HUDEP-2 (cell line): ENCODE measurements at regions not wholly inside any gene's neighbourhood (a gene's known extent, or its start where the extent isn't known, plus 50 kb on each side); places are given as distances from the start of the nearest gene placed in this dataset.

Experiments used
- DNase-seq, 76 experiments: peaks; one replicate each; lab custom pipeline; 2025; ENCODE audit not compliant: unreplicated experiment in 76 of 76; lab: John Stamatoyannopoulos, UW

DNA sequence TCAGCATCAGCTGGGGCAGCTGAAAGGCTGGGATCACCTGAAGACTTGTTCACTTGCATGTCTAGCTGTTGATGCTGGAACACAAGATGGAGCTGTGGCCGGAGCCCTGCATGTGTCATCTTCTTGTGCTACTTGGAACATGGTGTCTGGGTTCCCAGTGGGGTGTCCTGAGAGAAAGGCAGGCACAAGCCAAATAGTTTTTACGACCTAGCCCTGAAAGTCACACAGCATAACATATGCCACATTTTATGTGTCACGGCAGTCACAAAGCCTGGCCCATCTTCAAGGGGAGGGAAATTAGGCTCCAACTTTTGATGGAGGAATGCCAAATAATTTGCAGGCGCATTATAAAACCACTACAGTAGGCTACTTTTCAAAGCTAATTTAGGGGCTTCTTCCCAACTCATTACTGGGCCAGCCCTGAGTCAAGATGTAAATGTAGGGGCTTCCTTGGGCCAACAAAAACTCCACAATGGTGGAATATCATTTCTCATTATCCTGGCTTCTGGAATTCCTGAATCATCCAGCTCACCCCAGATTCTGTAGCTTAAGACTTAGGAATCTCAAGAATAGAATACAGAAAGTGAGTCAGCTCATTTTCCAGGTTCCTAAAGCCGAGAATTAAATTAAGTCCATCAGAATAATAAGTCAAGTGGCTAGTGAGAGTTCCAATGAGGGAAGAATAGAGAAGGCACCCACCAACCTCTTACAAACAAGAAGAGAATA is 543.0 kb downstream of the TNS1 start:
- DNase-seq = no peak

DNA sequence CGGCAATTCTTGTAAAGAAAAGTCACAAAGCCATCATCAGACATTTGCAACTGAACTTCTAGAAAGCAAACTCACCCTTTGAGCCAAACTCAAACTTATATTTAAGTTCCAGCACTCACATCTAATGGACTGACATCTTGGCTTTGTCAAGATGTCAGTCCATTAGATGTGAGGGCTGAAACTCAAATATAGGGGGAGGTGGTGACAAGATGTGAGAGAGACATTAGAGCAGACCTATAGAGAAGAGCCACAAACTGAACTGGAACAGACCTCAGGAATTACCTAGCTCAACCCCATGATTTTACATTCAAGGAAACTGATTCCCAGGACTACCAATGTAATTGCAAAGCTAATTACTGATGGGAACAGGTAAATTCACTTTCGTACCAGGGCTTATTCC is 543.8 kb downstream of the TNS1 start:
- no peak for DNase-seq

DNA sequence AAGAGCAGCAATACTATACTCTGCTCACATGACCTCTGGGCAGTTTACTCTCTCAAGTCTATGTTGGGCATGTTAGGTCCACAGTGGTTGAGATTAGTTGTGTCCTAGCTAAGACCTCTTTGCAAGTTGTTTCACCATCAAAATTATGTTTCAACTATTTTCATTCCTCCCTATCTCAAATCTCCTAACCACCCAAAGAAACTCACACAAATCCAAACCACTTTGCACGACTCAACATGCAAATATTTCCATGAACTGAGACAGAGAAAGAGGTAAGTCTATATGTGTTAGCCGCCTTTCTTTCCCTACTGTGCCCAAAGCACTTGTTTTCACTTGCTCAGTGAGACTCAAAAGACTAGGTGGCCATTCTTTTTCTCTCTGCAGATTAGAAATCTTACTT is 546.8 kb downstream of the TNS1 start:
- no peak for DNase-seq

DNA sequence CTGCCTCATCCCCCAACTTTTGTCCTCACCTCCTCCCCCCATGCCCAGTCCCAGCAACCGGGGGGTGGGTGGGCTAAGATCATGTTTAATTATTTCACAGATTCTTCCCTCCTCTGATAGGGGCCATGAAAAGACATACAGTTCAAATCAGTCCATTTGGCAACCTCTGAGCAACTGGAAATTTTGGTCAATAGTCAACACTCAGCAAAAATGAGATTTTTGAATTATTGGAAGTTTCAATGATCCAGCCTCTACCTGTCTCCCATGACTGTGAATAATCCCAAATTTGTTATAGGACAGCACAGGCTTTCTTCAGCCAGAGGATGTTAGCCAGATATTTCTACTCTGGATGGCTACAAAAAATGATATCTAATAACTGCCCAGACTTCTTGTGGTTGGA is 549.9 kb downstream of the TNS1 start:
- no peak for DNase-seq

DNA sequence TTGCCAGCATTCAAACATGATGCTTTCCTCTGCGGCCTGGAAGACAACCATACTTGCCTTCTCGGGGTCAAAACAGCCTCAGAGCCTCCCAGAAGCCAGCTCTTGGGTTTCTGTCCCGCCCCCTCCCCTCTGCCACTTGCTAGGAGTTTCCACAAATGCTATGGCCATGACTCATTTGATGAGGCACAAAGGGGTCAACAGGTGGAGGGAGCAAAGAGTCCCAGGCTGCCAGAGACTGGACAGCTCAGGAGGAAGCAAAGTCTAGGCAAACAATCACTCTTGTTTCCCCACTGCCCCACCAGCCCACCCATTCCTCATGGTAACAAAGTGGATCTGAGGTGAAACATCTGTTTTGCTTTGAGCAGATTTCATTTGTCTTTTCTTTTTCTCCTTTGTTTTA is 551.1 kb downstream of the TNS1 start:
- DNase-seq = no peak

DNA sequence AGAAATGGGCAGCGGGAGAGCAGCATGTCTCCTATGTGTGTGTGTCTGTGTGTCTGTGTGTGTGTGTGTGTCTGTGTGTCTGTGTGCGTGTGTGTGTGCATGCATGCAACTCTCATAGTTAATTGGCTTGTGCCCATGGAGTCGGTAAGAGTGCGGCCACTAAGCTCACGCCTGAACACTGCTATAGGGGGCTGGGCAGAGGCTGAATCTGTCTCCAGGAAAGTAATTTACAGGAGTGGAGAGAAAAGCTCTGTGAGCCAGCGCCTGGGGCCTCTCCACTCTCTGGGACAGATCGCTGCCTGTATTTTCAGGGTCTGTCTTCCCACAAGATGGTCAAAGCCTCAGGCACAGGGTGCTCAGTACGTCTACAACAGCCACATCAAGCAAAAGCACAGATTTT is 553.4 kb downstream of the TNS1 start:
- no peak for DNase-seq

DNA sequence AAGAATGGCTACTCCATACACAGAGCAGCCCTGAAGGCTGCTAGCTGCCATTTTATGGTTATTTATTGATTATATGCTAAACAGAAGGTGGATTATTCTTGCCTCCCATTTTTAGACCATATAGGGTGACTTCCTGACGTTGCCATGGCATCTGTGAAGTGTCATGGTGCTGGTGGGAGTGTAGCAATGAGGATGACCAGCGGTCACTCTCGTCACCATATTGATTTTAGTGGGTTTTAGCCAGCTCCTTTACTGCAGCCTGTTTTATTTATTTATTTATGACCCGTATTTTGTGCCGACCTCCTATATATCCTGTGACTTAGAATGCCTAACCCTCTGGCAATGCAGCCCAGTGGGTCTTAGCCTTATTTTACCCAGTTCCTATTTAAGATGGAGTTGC is 553.9 kb downstream of the TNS1 start:
- no peak for DNase-seq

DNA sequence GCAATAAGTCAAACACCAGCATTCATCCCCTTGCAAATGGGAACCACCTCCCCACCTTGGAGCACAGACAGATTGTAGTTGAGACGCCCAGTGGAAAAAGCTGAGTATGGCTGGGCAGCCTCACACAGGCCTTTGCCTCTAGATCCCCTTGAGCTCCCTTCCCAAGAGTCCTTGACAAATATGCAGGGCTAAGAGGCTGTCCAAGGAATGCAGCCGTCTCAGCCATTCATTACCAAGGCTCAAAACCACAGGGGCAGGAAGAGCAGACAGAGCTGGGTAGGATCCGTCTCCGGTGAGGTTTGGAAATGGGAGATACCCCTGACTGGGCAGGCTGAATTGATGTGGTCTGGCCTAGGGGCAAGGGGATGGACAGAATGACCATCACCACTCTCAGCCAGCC is 557.1 kb downstream of the TNS1 start:
- DNase-seq = no peak

DNA sequence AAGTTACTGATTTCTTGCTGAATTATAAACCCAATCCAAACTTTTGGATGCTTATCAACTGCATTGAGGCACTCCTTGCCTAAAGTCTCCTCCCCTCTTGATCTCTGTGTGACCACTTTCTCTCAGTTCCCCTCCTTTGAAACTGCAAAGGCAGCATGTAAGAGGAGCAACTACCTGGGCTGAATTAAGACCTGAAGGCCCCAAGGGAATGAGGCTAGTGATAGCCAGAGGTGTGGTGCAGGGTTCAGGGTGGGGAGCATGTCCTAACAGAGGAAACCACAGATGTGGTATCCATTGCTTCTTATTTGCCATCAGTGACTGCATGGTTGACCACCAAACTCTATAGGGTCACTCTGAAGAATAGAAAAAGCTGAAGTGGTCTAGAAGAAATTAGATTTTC is 557.9 kb downstream of the TNS1 start:
- DNase-seq = no peak

DNA sequence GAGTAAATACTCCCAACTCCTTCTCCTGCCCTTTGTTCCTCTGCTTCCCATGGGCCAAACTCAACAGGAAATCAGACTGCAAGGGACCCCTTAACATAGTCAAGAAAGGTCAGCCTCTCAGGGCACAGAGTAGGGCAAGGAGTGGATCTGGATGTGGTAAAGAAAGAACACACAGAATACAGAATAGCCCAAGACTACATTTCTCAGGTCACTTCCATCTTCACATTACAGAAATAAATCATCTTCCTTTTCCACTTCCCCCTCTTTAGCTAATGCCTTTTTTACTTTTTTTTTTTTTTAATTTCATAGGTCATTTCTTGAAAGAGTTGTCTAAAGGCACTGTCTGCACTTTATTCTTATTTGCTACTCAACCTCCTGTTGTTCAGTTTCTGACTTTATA is 558.3 kb downstream of the TNS1 start:
- DNase-seq = no peak

DNA sequence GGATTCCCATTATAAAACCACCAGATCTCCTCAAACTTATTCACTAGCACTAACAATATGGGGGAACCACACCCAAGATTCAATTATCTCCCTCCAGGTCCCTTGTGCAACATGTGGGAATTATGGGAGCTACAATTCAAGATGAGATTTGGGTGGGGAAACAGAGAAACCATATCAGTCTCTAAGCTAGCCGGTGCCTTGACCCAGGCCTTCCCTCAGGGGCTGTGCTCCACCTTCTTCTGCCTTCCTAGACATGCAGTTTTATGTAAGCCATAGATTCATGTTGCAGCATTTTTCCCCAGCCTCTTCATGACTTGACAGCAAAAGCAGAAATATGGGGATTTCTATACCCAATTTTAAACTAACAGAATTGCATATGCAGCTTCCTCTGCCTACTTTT is 559.2 kb downstream of the TNS1 start:
- DNase-seq = no peak

DNA sequence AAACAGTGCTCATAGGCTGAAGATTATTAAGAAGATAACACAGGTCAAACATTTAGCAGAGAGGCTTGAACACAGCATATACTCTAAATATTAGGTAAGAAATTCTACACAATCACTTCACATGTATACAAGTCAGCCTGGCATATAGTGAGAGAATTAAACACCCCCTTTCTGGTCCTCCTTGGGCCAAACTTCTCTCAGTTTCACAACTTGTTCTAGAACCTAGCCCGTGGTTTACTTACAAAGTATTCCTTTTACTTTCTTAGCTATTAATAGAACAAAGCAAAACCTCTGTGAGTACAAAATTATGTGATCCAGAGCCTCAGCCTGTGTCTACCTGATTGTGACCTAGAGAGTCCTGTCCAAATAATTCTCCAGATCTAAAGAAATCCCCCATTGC is 562.8 kb downstream of the TNS1 start:
- DNase-seq = no peak

DNA sequence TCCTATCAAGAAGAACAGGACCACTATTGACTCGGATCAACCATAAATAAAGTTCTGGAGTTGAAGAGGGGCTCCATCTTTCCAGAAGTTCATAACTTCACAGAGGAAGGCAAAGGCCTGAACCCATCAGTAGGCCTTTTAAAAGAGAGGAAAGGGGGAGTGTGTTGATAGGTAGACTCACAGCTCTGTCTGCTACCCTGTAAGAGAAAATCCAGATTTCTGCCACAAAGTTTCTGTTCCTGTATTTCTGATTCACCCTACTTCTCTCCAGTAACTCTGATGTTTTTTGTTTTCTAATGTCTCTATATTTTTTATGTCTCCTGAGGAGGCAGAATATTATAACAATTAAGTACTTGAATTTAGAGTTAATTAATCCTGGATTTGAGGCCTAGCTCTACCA is 564.0 kb downstream of the TNS1 start:
- DNase-seq = no peak

DNA sequence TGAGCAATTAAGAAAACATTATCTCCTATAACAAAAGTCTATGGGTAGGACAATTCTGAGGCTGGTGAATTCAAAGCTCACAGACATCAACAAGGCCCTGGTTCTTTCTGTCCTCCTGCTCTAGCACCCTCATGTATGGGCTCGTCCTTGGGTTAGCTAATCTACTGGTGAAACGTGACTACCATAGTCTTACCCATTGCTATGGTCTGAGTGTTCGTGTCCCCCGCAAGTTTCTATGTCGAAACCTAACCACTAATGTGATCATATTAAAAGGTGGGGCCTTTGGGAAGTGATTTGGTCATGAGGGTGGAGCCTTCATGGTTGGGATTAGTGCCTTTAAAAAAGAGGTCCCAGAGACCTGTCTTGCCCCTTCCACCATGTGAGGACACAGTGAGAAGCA is 564.7 kb downstream of the TNS1 start:
- DNase-seq = no peak

DNA sequence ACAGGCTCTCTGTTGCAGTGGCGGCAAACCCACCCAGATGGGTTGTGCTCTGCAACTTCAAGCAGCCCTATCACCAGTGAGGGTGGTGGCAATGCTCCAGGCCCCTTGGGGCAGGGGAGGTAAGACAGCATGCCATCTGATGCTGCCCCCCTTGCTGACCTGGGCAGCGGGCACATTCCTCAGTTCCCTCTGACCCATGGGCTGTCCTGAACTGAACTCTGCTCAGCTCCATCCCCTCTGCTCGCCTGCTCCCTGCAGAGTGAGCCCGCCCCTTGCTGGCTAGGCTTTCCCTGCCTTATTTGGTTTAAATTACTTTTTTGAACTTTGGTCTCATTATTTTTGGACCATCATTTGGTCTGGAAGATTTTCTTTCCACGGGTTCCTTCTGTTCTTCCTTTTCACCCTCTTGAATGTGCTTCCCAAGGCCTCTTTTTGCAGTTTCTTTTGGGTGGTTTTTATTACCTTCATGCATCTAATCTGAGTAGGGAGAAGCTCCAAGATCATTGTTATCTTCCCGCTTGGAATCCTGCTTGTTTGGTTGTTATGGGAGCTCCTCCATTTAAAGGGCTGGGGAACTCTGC is 565.4 kb downstream of the TNS1 start:
- DNase-seq = no peak

DNA sequence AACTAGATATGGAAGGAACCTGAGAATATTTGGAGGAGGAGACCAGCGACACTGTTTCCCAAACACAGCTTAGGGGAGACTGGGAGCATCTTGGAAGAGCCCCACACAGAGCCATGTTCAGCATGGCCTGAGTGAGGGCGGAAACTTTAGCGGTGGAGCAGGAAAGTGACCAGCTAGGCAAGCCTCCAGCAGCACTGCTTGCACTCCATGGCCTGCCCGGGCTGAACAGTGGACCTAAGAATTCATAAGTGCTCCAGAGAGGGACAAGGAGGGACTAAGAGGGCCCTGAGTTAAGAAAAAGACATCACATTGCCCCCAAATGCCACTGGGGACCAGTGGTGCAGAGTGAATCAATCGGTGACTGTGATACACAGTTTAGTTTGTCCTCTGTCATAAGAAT is 566.4 kb downstream of the TNS1 start:
- no peak for DNase-seq

DNA sequence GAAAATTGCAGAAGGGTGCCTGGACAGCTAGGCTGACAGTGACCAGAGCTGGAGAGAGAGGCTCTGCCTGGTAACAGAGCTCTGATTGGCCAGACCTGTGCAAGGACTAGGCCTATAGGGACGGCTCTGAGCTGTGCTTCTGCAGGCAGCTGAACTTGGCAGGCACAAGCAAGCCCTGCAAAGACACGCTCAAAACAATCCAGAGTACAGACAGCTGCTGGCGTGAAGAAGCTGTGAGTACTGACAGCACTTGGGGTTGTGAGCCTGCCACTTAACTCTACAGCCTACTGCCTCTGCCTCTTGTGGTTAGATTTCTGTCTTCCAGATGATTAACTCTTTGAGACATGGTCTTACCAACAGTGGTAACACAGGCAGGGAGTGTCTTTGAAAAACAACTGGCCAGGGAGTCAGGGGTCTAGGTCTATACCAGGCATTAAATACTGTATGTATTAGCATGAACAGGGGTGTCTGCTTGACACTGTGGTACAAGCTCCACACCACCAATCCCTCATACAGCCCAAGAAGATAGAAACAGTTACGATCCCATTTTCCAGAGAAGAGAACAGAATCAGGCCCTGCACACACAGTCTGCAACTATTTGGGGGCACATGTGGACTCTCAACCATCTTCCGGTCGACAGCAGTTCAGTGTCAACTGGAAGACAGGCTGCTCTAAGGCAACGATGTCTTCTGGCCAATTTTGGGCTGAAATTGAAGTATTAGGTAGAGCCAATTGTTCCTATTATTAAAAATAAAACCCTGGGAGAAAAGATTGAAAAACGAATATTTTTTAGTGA is 568.4 kb downstream of the TNS1 start:
- peak in 53 of 76 experiments; percentile 1 to 83 (median 18) for DNase-seq

DNA sequence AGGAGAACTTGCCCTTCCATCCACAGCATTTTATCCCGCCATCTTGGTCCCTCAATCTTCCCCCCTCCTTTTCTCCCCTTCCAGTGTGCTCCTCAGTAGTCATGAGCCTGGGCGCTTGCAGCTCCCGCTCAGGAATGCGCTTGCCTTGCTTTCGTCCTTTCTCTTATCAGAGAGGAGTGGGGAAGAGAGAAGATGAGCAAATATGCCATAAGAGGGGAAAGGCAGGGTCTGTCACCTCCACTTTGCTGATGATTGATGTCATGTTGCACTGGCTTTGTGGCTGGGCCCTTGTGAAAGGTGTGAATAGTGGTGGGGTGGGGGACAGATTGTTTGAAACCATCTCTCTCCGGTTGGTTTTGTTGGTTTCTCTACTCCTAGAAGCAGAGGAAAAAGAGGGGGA is 569.3 kb downstream of the TNS1 start:
- DNase-seq = no peak

DNA sequence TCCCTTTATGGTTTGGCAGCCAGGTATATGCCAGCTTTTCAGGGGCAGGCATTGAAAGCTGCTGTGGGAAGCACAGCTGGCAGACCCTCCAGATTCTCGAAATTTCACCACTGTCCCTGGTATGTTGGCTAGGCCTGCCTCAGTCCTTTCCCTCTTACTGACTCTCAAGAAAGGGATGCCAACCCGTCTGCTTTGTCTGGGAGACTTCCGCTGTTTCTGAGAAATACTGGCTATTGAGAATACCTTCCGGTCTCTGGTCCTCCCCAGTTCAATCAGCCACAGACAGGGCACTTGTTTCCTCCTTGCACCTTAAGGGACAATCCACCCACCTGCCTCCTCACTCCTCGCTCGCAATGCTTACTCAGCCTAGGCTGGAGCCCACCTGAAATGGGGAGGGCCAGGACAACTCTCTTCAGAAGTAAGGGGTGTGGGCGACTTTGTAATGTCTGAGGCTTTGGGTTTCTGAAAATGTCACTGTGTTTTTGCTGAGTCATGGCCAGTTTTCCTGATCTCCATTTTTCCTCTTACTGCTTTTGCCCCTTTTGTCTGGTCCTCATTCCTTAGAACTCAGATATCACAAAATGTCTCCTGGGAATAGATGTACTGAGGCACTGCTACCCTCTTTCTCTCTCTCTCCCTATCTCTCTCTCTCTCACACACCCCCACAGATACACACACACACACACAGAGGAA is 571.1 kb downstream of the TNS1 start:
- DNase-seq = no peak

DNA sequence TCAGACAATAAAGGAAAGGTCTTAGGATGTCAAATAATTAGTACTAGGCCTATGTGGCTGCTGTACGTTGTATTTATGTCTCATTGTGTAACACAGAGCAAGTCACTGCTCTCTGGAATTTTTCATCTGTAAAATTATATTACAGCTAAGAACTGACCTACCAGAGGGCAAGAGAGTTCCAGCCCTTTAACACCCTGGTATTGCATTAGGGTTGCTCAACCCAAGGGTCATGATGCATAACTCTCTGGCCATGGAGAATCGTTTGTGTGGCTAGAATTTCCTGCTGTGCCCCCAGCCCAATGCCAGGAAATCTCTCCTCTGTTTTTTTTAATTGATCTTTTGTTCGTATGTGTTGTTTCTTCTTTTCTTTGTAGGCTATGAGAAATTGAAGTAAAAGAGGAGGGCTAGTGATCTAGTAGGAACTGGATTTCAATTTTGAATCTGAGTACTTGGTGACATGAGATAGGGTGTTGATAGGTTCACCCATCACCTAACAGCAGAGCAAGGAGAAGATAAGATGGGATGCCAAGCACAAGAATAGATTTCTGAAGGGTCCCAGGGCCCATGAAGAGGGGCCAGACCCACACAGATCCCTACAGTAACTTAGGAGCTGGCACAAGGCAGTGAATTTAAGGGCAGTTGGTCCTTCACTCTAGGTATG is 571.2 kb upstream of the TNP1 start:
- DNase-seq = no peak

DNA sequence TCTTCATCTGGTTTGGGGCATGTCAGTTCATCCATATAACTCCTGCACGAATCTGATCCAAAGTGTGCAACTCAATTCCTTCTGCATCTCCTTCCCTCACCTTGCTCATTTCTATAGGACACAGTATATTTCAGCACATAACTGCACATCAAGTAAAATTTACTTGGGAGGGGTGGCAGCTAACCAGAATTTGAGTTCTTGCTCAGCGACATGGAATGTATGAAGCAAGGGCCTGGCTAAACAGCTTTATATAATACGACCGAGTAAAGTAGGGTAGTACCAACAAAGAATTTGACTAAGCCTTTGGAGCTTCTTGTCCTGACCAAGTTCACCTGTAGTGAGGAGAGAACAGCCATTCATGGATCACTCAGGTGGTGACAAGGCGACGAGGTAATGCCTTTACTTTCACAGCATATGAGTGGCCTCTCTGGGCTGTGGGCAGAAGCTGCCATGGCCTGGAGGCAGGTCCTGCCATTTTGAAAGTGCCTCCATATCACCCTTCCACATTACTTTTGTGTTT is 570.2 kb upstream of the TNP1 start:
- no peak for DNase-seq
